ENCODE measurements at regions not wholly inside any gene's neighbourhood (a gene's known extent, or its start where the extent isn't known, plus 50 kb on each side); places are given as distances from the start of the nearest gene placed in this dataset.

- no peak for DNase-seq
Measured at GRCh38 chr6:1515280-1515679, 94.4 kb upstream of the FOXC1 start.

- no peak for DNase-seq
Measured at GRCh38 chr6:1515781-1516180, 93.9 kb upstream of the FOXC1 start.

- DNase-seq, result no peak
Measured at GRCh38 chr6:1516742-1517520, 92.8 kb upstream of the FOXC1 start.

- DNase-seq, result no peak
Measured at GRCh38 chr6:1518855-1519254, 90.9 kb upstream of the FOXC1 start.

GRCh38 chr6:1519597-1519996, 90.1 kb upstream of the FOXC1 start:
- DNase-seq, result no peak

GRCh38 chr6:1522779-1523178, 86.9 kb upstream of the FOXC1 start:
- no peak for DNase-seq

GRCh38 chr6:1524040-1524480, 85.7 kb upstream of the FOXC1 start:
- DNase-seq, result peak; percentile 70

- DNase-seq, result no peak
Measured at GRCh38 chr6:1525364-1526038, 84.2 kb upstream of the FOXC1 start.

GRCh38 chr6:1526398-1527072, 83.2 kb upstream of the FOXC1 start:
- DNase-seq, result no peak

GRCh38 chr6:1527073-1527457, 82.7 kb upstream of the FOXC1 start:
- DNase-seq, result peak; percentile 73

GRCh38 chr6:1535295-1535694, 74.4 kb upstream of the FOXC1 start:
- DNase-seq, result no peak

GRCh38 chr6:1536526-1537429, 72.9 kb upstream of the FOXC1 start:
- DNase-seq, result no peak

- no peak for DNase-seq
Measured at GRCh38 chr6:1538369-1538768, 71.3 kb upstream of the FOXC1 start.

- DNase-seq, result no peak
Measured at GRCh38 chr6:1538810-1539478, 70.8 kb upstream of the FOXC1 start.

GRCh38 chr6:1540864-1541521, 68.7 kb upstream of the FOXC1 start:
- no peak for DNase-seq

GRCh38 chr6:1542335-1542734, 67.4 kb upstream of the FOXC1 start:
- no peak for DNase-seq

GRCh38 chr6:1542764-1543163, 67.0 kb upstream of the FOXC1 start:
- DNase-seq, result no peak

- DNase-seq, result no peak
Measured at GRCh38 chr6:1544000-1544399, 65.7 kb upstream of the FOXC1 start.

- DNase-seq, result no peak
Measured at GRCh38 chr6:1544603-1545002, 65.1 kb upstream of the FOXC1 start.

- no peak for DNase-seq
Measured at GRCh38 chr6:1545654-1546053, 64.1 kb upstream of the FOXC1 start.

GRCh38 chr6:1547785-1548184, 61.9 kb upstream of the FOXC1 start:
- no peak for DNase-seq

Data from left kidney (tissue), 1 donor.